K562 (cell line): ENCODE measurements at regions not wholly inside any gene's neighbourhood (a gene's known extent, or its start where the extent isn't known, plus 50 kb on each side); places are given as distances from the start of the nearest gene placed in this dataset.

ENCODE experiments used
- ATAC-seq: fragments of 200-7000 bp; cut with Tn5 transposase; 3 replicates; pipeline ENCODE4 v1.9.1; 2020; ENCODE audit warnings: moderate library complexity
- BruUV-seq: library from RNA; stranded (reverse); fragments of 400-500 nt; replicated peaks from 2 replicates; lab custom pipeline; 2021; lab: Mats Ljungman, UMichigan
- CTCF ChIA-PET: fragments of 300-600 bp; formaldehyde crosslinking; extraction: SDS; loops from one replicate; lab custom pipeline; 2021; ENCODE audit warnings: low intra/inter-chr PET ratio; lab: Yijun Ruan, JAX
- POLR2A ChIA-PET: fragments of 300-600, 350-650 bp; sonication (Branson Sonifier 250); formaldehyde crosslinking; extraction: SDS; loops from one replicate; lab custom pipeline; 2021; ENCODE audit warnings: antibody characterized with exemption, inconsistent platforms; lab: Yijun Ruan, JAX
- DNase-seq, 4 experiments: peaks; one replicate each; pipeline versions ENCODE4 v3.0.0 to v3.0.0-alpha.2; 2011 to 2018; ENCODE audit warnings: low spot score in 3 of 4, mixed read lengths in 3 of 4; ENCODE audit errors: extremely low read depth in 1 of 4
- FAIRE-seq: peaks from 2 replicates; lab custom pipeline; 2011; peaks lifted over from hg19 to GRCh38; lab: Jason Lieb, UNC
- H2AFZ ChIP-seq: 2 replicates; pipeline ENCODE4 v1.6.0; 2011; ENCODE audit warnings: low read depth, low read length, control low read depth, inconsistent platforms
- H3K27ac ChIP-seq: fragments of 200-600 bp; 3 replicates; pipeline ENCODE4 v1.8.0; 2011; ENCODE audit warnings: low read depth, mild to moderate bottlenecking, control low read depth, inconsistent platforms, low read length, moderate library complexity, mixed read lengths; ENCODE audit errors: extremely low read depth
- H3K27me3 ChIP-seq, 2 experiments: fragments of 300-600 bp in 1 of 2; 2 replicates in 1 of 2; 3 replicates in 1 of 2; pipeline versions ENCODE4 v1.6.0 to v1.8.0; 2011; ENCODE audit warnings: inconsistent platforms in 2 of 2, low read length in 2 of 2, mild to moderate bottlenecking in 1 of 2, mixed read lengths in 1 of 2, moderate library complexity in 1 of 2; ENCODE audit not compliant: control insufficient read depth in 2 of 2, insufficient read depth in 2 of 2
- H3K36me3 ChIP-seq: fragments of 300-600 bp; 3 replicates; pipeline ENCODE4 v1.8.0; 2011; ENCODE audit warnings: mild to moderate bottlenecking, low read length, inconsistent platforms; ENCODE audit not compliant: control insufficient read depth, insufficient read depth
- H3K4me1 ChIP-seq, 2 experiments: fragments of 200-600 bp in 1 of 2; replicated peaks in 1 of 2; 2 replicates in 1 of 2; 3 replicates in 1 of 2; pipeline versions ENCODE4 v1.5.1 to v1.8.0; 2011; ENCODE audit warnings: inconsistent platforms in 2 of 2, low read length in 2 of 2, mild to moderate bottlenecking in 1 of 2, mixed read lengths in 1 of 2, moderate library complexity in 1 of 2; ENCODE audit not compliant: control insufficient read depth in 2 of 2, insufficient read depth in 2 of 2
- H3K4me2 ChIP-seq: 2 replicates; pipeline ENCODE4 v1.6.1; 2011; ENCODE audit warnings: low read length, control low read depth, inconsistent platforms, mixed read lengths; ENCODE audit not compliant: insufficient read depth
- H3K4me3 ChIP-seq: fragments of 200-600 bp; sonication (generic), shearing (Covaris generic); 2 replicates; pipeline ENCODE4 v1.5.1; 2016; ENCODE audit warnings: control low read depth, inconsistent platforms
- H3K79me2 ChIP-seq: fragments of 200-600 bp; 3 replicates; pipeline ENCODE4 v1.8.0; 2011; ENCODE audit warnings: low read length, inconsistent platforms; ENCODE audit not compliant: control insufficient read depth, insufficient read depth
- H3K9ac ChIP-seq, 2 experiments: 2 replicates each; pipeline versions ENCODE4 v1.6.0 to v1.6.1; 2011; ENCODE audit warnings: low read depth in 2 of 2, low read length in 2 of 2, control low read depth in 1 of 2, inconsistent platforms in 1 of 2, mild to moderate bottlenecking in 1 of 2, mixed read lengths in 1 of 2; ENCODE audit not compliant: insufficient read depth in 1 of 2
- H3K9me1 ChIP-seq: one replicate; pipeline ENCODE4 v1.6.0; 2011; ENCODE audit warnings: inconsistent platforms, mild to moderate bottlenecking, low read length, moderate library complexity; ENCODE audit not compliant: control insufficient read depth, insufficient read depth
- H3K9me3 ChIP-seq: replicated peaks from 2 replicates; pipeline ENCODE4 v1.5.1; 2011; ENCODE audit warnings: low read depth, low read length, inconsistent platforms; ENCODE audit not compliant: control insufficient read depth, insufficient read depth
- H4K20me1 ChIP-seq: replicated peaks from 2 replicates; pipeline ENCODE4 v1.6.1; 2011; ENCODE audit warnings: low read length, inconsistent platforms, mixed read lengths; ENCODE audit not compliant: control insufficient read depth, insufficient read depth
- CBX1 ChIP-seq: sonication (generic); IDR thresholded peaks from 2 replicates; pipeline ENCODE4 v1.6.1; 2016; ENCODE audit warnings: antibody characterized with exemption, low read depth, mild to moderate bottlenecking
- CBX2 ChIP-seq: fragments of 200-600 bp; sonication (generic); IDR thresholded peaks from one replicate; pipeline ENCODE4 v1.6.1; 2012; ENCODE audit warnings: mild to moderate bottlenecking, low read length, inconsistent platforms; ENCODE audit not compliant: insufficient read depth, poor library complexity, severe bottlenecking
- CBX5 ChIP-seq: IDR thresholded peaks from 2 replicates; pipeline ENCODE4 v1.6.1; 2014; ENCODE audit warnings: low read depth, borderline replicate concordance
- ELF1 ChIP-seq: fragments of 200-800 bp; sonication (Bioruptor generic); IDR thresholded peaks from 2 replicates; pipeline ENCODE4 v1.6.1; 2016; ENCODE audit warnings: missing genetic modification characterization, missing compliant biosample characterization
- HNRNPK ChIP-seq: fragments of 200-400 bp; formaldehyde crosslinking; IDR thresholded peaks from one replicate; pipeline ENCODE4 v1.6.1; 2018; ENCODE audit warnings: mild to moderate bottlenecking, low read depth, low read length; ENCODE audit not compliant: poor library complexity, severe bottlenecking
- NR2C1 ChIP-seq, 2 experiments: fragments of 450-650 bp; IDR thresholded peaks; 2 replicates each; pipeline ENCODE4 v1.6.1; 2017; ENCODE audit warnings: mild to moderate bottlenecking in 2 of 2, antibody characterized with exemption in 1 of 2, inconsistent platforms in 1 of 2, missing compliant biosample characterization in 1 of 2, missing genetic modification characterization in 1 of 2
- PHB ChIP-seq: fragments of 250-450 bp; sonication (Bioruptor Pico); IDR thresholded peaks from 2 replicates; pipeline ENCODE4 v1.5.0; 2021
- ZNF143 ChIP-seq: sonication (generic); formaldehyde crosslinking; IDR thresholded peaks from 2 replicates; pipeline ENCODE4 v1.9.0; 2022; ENCODE audit warnings: mild to moderate bottlenecking, missing genetic modification reagents
- ZNF184 ChIP-seq: sonication (generic); formaldehyde crosslinking; IDR thresholded peaks from 2 replicates; pipeline ENCODE4 v1.5.0; 2020; ENCODE audit warnings: missing genetic modification reagents
- WGBS: fragments of 100-300 bp; shearing (Covaris generic); methylation state at CpG from one replicate; pipeline ENCODE4 v1.1.6; 2016; ENCODE audit warnings: low coverage, mixed read lengths; ENCODE audit not compliant: insufficient coverage; ENCODE audit errors: missing lambda C conversion rate; 5-methylcytosine and 5-hydroxymethylcytosine counted together
- in situ Hi-C: fragments of 300-500 bp; cut with MboI; formaldehyde crosslinking; loops from 4 replicates; pipeline ENCODE4 v1.15.0; 2018; ENCODE audit warnings: inconsistent platforms, mixed read lengths
- intact Hi-C: fragments of 100-400 bp; cut with micrococcal nuclease; formaldehyde crosslinking; loops from 2 replicates; pipeline ENCODE4 v1.14.2; 2022
- TF ChIP-seq, protein P1 (sequence below): fragments of 450-650 bp; formaldehyde crosslinking; IDR thresholded peaks from 2 replicates; pipeline ENCODE4 v1.4.0; 2022; ENCODE audit warnings: mild to moderate bottlenecking, moderate library complexity
- TF ChIP-seq, protein P2 (sequence below): fragments of 450-650 bp; IDR thresholded peaks from 2 replicates; pipeline ENCODE4 v1.6.1; 2018; ENCODE audit not compliant: partially characterized antibody

DNA sequence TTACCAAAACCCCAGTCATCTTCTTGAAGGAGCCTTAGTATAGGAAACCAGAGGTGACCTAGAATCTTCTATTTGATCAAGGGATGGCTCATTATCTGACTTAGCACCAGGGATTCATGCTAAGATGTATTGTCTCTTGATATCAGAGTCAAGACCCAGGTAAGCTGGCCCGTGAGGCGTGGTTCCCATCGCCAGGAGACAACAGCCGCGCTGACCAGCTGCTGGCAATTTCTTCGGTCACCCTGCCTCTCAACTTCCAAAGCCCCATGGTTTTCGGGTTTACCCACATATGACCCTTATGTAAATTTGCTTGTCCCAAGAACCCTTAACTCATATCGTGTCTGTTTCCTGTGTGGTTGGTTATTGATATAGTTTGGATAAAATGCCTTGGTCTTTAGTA is 77.7 kb upstream of the VSTM2B start:
- no peak for DNase-seq
- Histone ChIP-seq H3K27me3 (no peaks in the 10 kb centered on the region; a peak in 1 of 5 replicates), H3K4me2 (no peak overlapping the region), H3K4me3 (no peak overlapping the region), H3K9me1 (no peaks in the 10 kb centered on the region), H3K9ac (no peak overlapping the region), H3K4me1 (no peaks in the 10 kb centered on the region), H3K79me2 (no peaks in the 10 kb centered on the region)
- CTCF ChIA-PET, result no interaction called here
- TF ChIP-seq ZNF143 (CRISPR knock-in tag) (no peak), CBX5 (no peak), PHB (CRISPR knock-in tag) (no peak), NR2C1 (IDR thresholded peaks at IDR 0.05) (no peak), NR2C1 (tag; IDR thresholded peaks at IDR 0.05) (no peak), ZNF184 (CRISPR knock-in tag) (no peak), HNRNPK (no peak), CBX1 (no peak), CBX2 (no peak), ELF1 (tag) (no peak)
- TF ChIP-seq, protein P1, sequence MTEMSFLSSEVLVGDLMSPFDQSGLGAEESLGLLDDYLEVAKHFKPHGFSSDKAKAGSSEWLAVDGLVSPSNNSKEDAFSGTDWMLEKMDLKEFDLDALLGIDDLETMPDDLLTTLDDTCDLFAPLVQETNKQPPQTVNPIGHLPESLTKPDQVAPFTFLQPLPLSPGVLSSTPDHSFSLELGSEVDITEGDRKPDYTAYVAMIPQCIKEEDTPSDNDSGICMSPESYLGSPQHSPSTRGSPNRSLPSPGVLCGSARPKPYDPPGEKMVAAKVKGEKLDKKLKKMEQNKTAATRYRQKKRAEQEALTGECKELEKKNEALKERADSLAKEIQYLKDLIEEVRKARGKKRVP (CRISPR knock-in tag), result no peak
- TF ChIP-seq, protein P2, sequence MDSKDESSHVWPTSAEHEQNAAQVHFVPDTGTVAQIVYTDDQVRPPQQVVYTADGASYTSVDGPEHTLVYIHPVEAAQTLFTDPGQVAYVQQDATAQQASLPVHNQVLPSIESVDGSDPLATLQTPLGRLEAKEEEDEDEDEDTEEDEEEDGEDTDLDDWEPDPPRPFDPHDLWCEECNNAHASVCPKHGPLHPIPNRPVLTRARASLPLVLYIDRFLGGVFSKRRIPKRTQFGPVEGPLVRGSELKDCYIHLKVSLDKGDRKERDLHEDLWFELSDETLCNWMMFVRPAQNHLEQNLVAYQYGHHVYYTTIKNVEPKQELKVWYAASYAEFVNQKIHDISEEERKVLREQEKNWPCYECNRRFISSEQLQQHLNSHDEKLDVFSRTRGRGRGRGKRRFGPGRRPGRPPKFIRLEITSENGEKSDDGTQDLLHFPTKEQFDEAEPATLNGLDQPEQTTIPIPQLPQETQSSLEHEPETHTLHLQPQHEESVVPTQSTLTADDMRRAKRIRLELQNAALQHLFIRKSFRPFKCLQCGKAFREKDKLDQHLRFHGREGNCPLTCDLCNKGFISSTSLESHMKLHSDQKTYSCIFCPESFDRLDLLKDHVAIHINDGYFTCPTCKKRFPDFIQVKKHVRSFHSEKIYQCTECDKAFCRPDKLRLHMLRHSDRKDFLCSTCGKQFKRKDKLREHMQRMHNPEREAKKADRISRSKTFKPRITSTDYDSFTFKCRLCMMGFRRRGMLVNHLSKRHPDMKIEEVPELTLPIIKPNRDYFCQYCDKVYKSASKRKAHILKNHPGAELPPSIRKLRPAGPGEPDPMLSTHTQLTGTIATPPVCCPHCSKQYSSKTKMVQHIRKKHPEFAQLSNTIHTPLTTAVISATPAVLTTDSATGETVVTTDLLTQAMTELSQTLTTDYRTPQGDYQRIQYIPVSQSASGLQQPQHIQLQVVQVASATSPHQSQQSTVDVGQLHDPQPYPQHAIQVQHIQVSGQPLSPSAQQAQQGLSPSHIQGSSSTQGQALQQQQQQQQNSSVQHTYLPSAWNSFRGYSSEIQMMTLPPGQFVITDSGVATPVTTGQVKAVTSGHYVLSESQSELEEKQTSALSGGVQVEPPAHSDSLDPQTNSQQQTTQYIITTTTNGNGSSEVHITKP, result no peak
- TF ChIP-seq, all 486 proteins: peak for 0
- Histone ChIP-seq H3K36me3 (no peaks in the 10 kb centered on the region), H3K27ac (no peak overlapping the region), H3K9me3 (no peaks in the 10 kb centered on the region), H4K20me1 (no peaks in the 10 kb centered on the region), H2AFZ (no peak overlapping the region)
- BruUV-seq, result no TSS peak
- intact Hi-C loops (no loop called here), in situ Hi-C loops (no loop called here)
- ATAC-seq, result no peak
- no peak for FAIRE-seq
- 0% methylated on average over 8 of the region's 8 CpGs for WGBS
- POLR2A ChIA-PET, result interaction anchor here (0.6 kb wide), 1 partner anchor 92 kb away, joined by 4 read pairs; no protein-coding TSS in a partner anchor
